Spinal cord (tissue), 9 donors: ENCODE measurements at regions not wholly inside any gene's neighbourhood (a gene's known extent, or its start where the extent isn't known, plus 50 kb on each side); places are given as distances from the start of the nearest gene placed in this dataset.
"Not testable (repeated sequence)": the region's sequence is repeated elsewhere in the genome, so short reads cannot be mapped to it uniquely, and the experiment has no call there.

Source experiments
- DNase-seq, 6 donors: peaks; one replicate each; pipeline versions ENCODE4 v3.0.0 to v3.0.0-alpha.2; 2013 to 2015; ENCODE audit warnings: low spot score in 6 of 6, low read depth in 4 of 6
- H3K27ac ChIP-seq: one replicate; pipeline ENCODE4 v1.5.1; 2013; ENCODE audit warnings: low read depth, low read length, control low read depth
- H3K27me3 ChIP-seq: one replicate; pipeline ENCODE4 v1.6.1; 2013; ENCODE audit warnings: low read length; ENCODE audit not compliant: control insufficient read depth, insufficient read depth
- H3K36me3 ChIP-seq: one replicate; pipeline ENCODE4 v1.6.1; 2013; ENCODE audit warnings: low read length; ENCODE audit not compliant: control insufficient read depth, insufficient read depth
- H3K4me1 ChIP-seq: one replicate; pipeline ENCODE4 v1.6.1; 2013; ENCODE audit warnings: low read length; ENCODE audit not compliant: control insufficient read depth, insufficient read depth
- H3K4me3 ChIP-seq: one replicate; pipeline ENCODE4 v1.5.1; 2013; ENCODE audit warnings: low read depth, low read length, control low read depth
- H3K9me3 ChIP-seq: one replicate; pipeline ENCODE4 v1.6.1; 2013; ENCODE audit warnings: low read length; ENCODE audit not compliant: control insufficient read depth, insufficient read depth
- WGBS: methylation state at CpG from one replicate; pipeline ENCODE4 v1.1.5; 2013; ENCODE audit warnings: missing lambda C conversion rate; ENCODE audit not compliant: insufficient coverage; 5-methylcytosine and 5-hydroxymethylcytosine counted together
- donor health status: healthy.

DNA sequence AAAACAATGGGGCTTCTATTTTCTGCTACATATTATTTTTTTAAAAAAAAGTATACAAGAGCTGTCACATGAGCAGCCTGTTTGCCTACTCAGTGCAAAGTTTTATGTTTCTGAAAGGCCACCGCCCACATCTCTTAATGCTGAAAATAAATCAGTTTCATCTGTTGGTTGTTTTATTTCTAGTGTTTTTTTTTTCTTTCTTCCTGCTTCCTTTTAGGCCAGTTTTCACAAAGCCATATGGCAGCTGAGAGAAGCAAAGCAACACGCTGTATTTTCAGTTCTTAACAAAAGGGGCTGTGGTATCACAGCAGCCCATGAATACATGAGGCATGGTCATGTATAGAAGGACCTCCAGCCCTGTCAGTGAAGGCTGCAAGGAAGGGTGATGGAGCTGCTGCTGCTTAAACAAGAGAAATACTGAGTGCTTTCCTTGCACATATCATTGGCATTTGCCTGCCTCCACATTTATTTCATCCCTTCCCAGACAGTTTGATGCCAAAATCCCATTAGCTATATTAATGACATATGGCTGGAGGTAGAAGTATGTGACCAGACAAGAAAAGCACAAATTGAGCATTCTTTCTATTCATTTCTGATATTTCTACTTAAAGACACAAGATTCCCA lies 172.5 kb downstream of the PCDH18 start:
- DNase-seq: peak in 2 of 6 donors; percentile 21 to 45
- Histone ChIP-seq H3K4me1 (no peaks in the 10 kb centered on the region), H3K36me3 (no peaks in the 10 kb centered on the region), H3K27me3 (no peaks in the 10 kb centered on the region), H3K27ac (no peak overlapping the region), H3K4me3 (no peak overlapping the region), H3K9me3 (no peaks in the 10 kb centered on the region)
- WGBS: no CpG with 5 or more reads among the region's 2 CpGs

DNA sequence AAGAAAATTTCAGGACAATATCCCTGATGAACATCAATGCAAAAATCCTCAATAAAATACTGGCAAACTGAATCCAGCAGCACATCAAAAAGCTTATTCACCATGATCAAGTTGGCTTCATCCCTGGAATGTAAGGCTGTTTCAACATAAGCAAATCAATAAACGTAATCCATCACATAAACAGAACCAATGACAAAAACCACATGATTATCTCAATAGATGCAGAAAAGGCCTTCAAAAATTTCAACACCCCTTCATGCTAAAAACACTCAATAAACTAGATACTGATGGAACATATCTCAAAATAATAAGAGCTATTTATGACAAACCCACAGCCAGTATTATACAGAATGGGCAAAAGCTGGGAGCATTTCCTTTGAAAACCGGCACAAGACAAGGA lies 177.7 kb downstream of the PCDH18 start:
- not testable (repeated sequence) for H3K4me1 ChIP-seq, DNase-seq, H3K27me3 ChIP-seq, H3K36me3 ChIP-seq, H3K9me3 ChIP-seq, H3K4me3 ChIP-seq, H3K27ac ChIP-seq
- WGBS: 100% methylated on average over 1 of the region's 2 CpGs

DNA sequence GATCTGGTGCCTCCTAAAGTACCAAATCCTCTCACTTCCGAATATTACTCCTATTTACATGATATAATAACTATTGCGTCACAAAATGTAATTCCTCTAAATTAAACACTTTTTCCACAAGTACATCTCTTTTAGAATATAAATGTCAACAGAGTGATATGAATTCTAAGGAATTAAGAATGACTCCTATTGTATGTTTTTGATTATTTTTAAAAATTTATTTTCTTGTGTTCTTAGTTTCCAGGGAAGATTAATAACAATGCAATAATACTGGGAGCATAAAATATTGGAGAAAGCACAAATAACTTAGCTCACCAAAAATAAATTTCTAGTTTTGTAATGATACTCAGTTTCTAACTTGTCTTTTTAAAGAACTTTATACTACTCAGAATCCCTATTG lies 184.9 kb downstream of the PCDH18 start:
- DNase-seq: no peak

DNA sequence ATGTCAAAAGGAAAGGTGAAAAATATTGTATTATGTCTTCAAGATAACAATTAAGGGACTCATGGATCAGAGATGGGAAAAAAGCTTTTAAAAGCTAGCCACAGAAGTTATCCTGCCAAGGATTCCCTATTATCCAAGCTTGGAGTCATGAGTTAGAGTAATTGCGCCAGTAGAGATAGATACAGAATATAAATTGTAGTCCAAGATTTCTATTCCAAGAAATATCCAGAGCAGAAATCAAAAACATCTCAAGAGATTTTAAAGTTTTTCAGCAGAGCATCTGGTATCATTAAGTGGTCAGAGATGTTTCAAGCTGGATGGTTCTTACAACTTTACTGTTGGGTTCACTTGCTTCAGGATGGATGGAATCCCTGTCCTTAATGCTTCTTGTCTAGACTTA lies 186.7 kb downstream of the PCDH18 start:
- WGBS: no CpG with 5 or more reads among the region's 1 CpG
- no peak for DNase-seq
- Histone ChIP-seq H3K27me3 (no peaks in the 10 kb centered on the region), H3K27ac (no peak overlapping the region), H3K36me3 (no peaks in the 10 kb centered on the region), H3K4me3 (no peak overlapping the region), H3K4me1 (no peaks in the 10 kb centered on the region), H3K9me3 (no peaks in the 10 kb centered on the region)

More for the DNA sequence above, 184.9 kb downstream of the PCDH18 start:
- H3K4me1 ChIP-seq: no peaks in the 10 kb centered on the region
- no peaks in the 10 kb centered on the region for H3K9me3 ChIP-seq
- WGBS: no CpG with 5 or more reads among the region's 2 CpGs
- no peak overlapping the region for H3K27ac ChIP-seq
- no peak overlapping the region for H3K4me3 ChIP-seq
- no peaks in the 10 kb centered on the region for H3K27me3 ChIP-seq
- no peaks in the 10 kb centered on the region for H3K36me3 ChIP-seq

DNA sequence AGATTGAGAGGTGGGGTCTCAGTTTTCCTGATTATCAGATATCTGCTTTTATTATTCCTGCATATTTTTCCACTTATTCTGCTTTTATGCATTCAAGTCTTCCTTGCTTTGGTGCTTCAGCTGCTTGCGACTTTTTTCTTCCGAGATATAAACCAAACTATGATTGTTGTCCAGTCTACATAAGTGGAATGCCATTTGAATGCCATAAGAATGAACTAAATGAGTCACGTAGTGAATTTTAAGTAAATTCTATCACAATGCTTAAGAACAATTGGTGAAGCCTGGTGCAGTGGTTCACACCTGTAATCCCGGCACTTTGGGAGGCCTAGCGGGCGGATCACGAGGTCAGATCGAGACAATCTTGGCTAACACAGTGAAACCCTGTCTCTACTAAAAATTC lies 189.1 kb downstream of the PCDH18 start:
- Histone ChIP-seq H3K4me3 (no peak overlapping the region), H3K36me3 (no peaks in the 10 kb centered on the region), H3K9me3 (no peaks in the 10 kb centered on the region), H3K27ac (no peak overlapping the region), H3K27me3 (no peaks in the 10 kb centered on the region), H3K4me1 (no peaks in the 10 kb centered on the region)
- no peak for DNase-seq
- 80% methylated on average over 5 of the region's 8 CpGs for WGBS

DNA sequence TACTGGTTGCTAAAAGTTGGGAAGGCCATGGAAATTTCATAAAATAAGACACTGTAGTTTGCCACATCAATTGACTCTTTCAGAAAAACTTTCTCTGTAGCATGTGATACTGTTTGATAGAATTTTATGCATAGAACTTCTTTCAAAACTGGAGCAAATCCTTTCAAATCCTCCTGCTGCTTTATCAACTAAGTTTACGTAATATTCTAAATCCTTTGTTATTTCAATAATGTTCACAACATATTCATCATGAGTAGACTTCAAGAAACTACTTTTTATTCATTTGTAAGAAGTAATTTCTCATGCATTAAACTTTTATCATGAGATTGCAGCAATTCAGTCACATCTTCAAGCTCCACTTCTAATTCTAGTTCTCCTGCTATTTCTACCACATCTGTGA lies 199.3 kb downstream of the PCDH18 start:
- Histone ChIP-seq H3K36me3 (no peaks in the 10 kb centered on the region), H3K27ac (no peak overlapping the region), H3K4me1 (no peaks in the 10 kb centered on the region), H3K9me3 (peaks cover 1% of the 10 kb centered on the region), H3K4me3 (no peak overlapping the region), H3K27me3 (no peaks in the 10 kb centered on the region)
- WGBS: no CpG with 5 or more reads among the region's 1 CpG
- no peak for DNase-seq

DNA sequence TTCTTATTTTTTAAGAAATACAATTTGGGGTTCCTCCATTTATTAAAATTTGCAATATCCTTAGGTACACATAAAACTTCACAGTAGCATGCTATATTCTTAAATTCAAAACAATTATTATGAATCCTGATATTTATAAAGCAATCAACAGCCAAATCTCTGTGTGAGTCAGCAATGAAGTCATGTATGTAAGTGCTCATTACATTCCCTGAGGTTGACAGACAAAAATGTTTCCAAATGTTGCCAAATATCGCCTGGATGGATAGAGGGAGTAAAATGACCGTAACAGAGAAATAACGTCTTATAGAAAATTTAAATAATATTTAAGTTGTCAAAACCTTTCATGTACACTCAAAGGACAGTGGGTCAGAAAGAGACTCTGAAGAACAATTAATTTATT lies 220.0 kb downstream of the PCDH18 start:
- Histone ChIP-seq H3K27me3 (no peaks in the 10 kb centered on the region), H3K9me3 (no peaks in the 10 kb centered on the region), H3K4me1 (no peaks in the 10 kb centered on the region), H3K4me3 (no peak overlapping the region), H3K27ac (no peak overlapping the region), H3K36me3 (no peaks in the 10 kb centered on the region)
- DNase-seq: no peak
- no CpG with 5 or more reads among the region's 3 CpGs for WGBS

DNA sequence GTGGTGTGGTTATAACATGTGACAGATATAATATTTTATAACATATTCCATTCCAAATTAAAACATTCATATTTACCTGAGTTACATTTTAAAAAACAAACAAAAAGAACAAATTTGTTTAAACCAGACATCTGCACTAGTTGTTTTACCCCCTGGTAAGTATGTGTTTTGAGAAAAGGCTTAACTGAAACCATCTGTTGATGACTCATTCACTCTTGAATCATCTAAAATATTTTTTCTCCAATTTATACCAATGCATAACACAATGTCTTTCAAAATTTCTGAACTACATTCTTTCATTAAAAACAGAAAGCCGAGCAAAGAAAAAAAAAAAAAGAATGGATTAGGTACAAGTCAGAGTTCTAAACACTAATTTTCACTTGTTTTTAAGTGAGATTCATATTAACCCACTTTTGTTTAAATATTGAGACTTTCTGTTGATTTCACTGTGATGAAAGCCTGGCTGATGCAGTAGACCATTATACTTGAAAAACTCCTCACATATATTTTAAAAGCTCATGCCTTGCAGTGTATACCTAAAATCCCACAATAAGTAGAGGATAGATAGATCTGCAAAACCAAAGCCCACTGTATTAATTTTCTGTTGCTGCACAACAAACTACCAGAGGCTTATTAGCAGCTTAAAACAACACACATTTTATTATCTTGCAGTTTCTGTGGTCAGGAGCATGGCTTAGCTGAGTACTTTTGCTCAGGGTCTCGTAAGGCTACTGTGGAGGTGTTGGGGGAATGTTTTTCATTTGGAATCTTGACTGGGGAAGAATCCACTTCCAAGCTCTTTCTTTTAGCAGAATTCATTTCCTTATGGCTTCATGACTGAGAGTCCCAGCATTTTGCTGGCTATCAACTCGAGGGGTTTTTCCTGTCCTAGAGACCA lies 221.5 kb downstream of the PCDH18 start:
- H3K27ac ChIP-seq: no peak overlapping the region
- WGBS: 57% methylated on average over 1 of the region's 3 CpGs
- peak in 1 of 6 donors; percentile 18 for DNase-seq

DNA sequence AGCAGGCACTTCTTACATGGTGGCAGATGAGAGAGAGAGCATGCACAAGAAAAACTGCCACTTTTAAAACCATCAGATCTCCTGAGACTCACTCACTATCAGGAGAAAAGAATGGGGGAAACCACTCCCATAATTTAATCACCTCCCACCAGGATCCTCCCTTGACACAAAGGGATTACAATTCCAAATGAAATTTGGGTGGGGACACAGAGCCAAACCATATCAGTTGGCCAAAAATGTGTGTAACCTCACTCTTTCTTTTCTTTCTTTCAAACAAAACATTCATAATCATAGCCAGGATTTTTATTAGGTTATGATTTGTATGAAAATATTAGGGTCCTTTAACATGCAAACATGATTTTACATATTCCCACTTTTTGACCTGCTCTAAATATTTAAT lies 222.1 kb downstream of the PCDH18 start:
- Histone ChIP-seq H3K27me3 (no peaks in the 10 kb centered on the region), H3K9me3 (no peaks in the 10 kb centered on the region), H3K27ac (no peak overlapping the region), H3K4me1 (no peaks in the 10 kb centered on the region), H3K4me3 (no peak overlapping the region), H3K36me3 (no peaks in the 10 kb centered on the region)
- no peak for DNase-seq

More for the DNA sequence above, 221.5 kb downstream of the PCDH18 start:
- Histone ChIP-seq H3K36me3 (no peaks in the 10 kb centered on the region), H3K4me1 (no peaks in the 10 kb centered on the region), H3K9me3 (no peaks in the 10 kb centered on the region), H3K4me3 (no peak overlapping the region), H3K27me3 (no peaks in the 10 kb centered on the region)

DNA sequence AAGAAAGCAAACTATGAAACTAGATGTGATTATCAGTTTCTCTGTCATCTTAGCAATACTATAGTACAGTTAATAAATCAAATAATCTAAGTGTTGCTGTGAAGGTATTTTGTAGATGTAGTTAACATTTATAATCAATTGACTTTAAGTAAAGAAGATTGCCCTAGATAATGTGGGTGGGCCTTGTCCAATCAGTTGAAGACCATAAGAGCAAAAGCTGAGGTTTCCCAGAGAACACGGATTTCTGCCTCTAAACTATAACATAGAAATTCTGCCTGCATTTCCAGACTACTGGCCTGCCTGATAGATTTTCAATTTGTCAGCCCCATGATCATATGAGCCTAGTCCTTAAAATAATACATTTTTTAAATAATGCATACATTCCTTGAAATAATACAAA lies 222.9 kb downstream of the PCDH18 start:
- no CpG with 5 or more reads among the region's 1 CpG for WGBS
- Histone ChIP-seq H3K27ac (no peak overlapping the region), H3K4me1 (no peaks in the 10 kb centered on the region), H3K36me3 (no peaks in the 10 kb centered on the region), H3K4me3 (no peak overlapping the region), H3K27me3 (no peaks in the 10 kb centered on the region), H3K9me3 (no peaks in the 10 kb centered on the region)
- DNase-seq: no peak
